ENCODE measurements at regions not wholly inside any gene's neighbourhood (a gene's known extent, or its start where the extent isn't known, plus 50 kb on each side); places are given as distances from the start of the nearest gene placed in this dataset.

DNA sequence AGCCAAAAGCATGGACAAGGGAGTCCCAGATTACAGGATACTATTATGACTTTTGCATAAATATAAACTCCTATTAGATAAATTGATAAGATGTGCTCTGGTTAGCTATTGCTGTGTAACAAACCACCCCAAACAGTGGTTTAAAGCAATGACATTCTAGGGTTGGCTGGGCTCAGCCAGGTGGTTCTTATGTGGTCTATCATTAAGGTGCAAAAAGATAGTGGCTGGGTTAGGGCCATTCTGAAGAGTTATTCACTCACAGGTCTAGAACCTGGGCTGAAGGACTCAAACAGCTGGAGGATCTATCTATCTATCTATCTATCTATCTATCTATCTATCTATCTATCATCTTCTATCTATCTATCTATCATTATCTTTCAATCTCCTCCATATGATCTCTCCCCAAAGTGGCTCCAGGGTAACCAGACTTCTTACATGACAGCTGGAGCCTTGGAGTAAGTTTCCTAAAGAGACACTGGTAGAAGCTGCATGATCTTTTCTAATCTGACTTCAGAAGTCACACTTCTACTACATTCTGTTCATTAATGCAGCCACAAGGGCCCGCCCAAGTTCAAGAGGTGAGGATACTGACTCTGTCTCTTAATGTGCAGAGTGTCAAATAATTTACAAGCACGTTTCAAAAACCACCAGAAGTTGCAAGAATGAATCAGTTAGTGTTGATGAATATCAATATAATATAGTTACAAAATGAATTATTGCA, 74.9 kb upstream of the XCR1 start:
- H3K4me3 ChIP-seq (ENCODE audit: low read length in 2 of 2): no peak overlapping the region
- Mint-ChIP-seq H3K27me3 (no peaks in the 10 kb centered on the region), H3K36me3 (no peaks in the 10 kb centered on the region), H3K4me1 (peaks cover 28 to 67% (median 39%) of the 10 kb centered on the region in 4 donors), H3K27ac (peak overlapping the region in 3 of 7 donors; percentile 13 to 80 (median 65)), H3K9me3 (peaks cover 0 to 6% (median 0%) of the 10 kb centered on the region in 8 donors), H3K4me3 (no peak overlapping the region)
- no peak for DNase-seq
- H3K9me3 ChIP-seq (ENCODE audit: control insufficient read depth in 1 of 2, low read length in 2 of 2): no peaks in the 10 kb centered on the region
- intact Hi-C loops (cut with micrococcal nuclease): no loop called here
- POLR2A ChIA-PET (ENCODE audit: partially characterized antibody): no interaction called here
- peaks cover 29% of the 10 kb centered on the region for H3K4me1 ChIP-seq (ENCODE audit: insufficient read depth, low read length)
- CTCF ChIA-PET (ENCODE audit: partially characterized antibody): interaction anchor here (0.8 to 0.9 kb wide), 2 partner anchors 273 to 276 kb away, joined by 3 read pairs; no protein-coding TSS in a partner anchor
- H3K36me3 ChIP-seq (ENCODE audit: insufficient read depth, low read length): no peaks in the 10 kb centered on the region
- no peak overlapping the region for H3K27ac ChIP-seq (ENCODE audit: low read depth, low read length)
- H3K27me3 ChIP-seq (ENCODE audit: insufficient read depth, low read length): no peaks in the 10 kb centered on the region

DNA sequence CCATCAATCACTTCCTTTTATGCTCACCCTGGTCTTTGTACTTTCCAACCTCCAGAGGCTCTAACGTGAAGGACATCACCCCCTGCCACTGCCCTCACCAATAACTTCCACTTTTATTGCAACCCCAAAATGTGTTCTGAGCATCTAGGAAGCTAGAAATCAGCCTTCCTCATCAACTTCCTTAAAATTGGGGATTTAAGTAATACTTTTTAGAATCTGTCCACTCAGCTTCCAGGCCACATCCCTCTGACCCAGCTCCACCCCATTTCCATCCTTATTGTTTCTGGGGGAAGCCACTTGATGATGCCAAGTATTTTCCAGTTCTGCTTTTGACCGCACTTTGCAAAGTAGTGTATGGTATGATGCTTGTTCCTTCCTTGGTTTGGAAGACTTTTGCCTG, 73.5 kb upstream of the XCR1 start:
- Mint-ChIP-seq H3K9me3 (peaks cover 0 to 6% (median 0%) of the 10 kb centered on the region in 8 donors), H3K27ac (no peak overlapping the region), H3K27me3 (no peaks in the 10 kb centered on the region), H3K4me1 (peaks cover 30 to 61% (median 44%) of the 10 kb centered on the region in 4 donors), H3K36me3 (no peaks in the 10 kb centered on the region), H3K4me3 (no peak overlapping the region)
- Histone ChIP-seq H3K9me3 (ENCODE audit: control insufficient read depth in 1 of 2, low read length in 2 of 2) (no peaks in the 10 kb centered on the region), H3K4me3 (ENCODE audit: low read length in 2 of 2) (no peak overlapping the region), H3K36me3 (ENCODE audit: insufficient read depth, low read length) (no peaks in the 10 kb centered on the region), H3K27me3 (ENCODE audit: insufficient read depth, low read length) (no peaks in the 10 kb centered on the region), H3K4me1 (ENCODE audit: insufficient read depth, low read length) (peaks cover 39% of the 10 kb centered on the region), H3K27ac (ENCODE audit: low read depth, low read length) (no peak overlapping the region)
- intact Hi-C loops (cut with micrococcal nuclease): no loop called here
- DNase-seq: no peak
- CTCF ChIA-PET (ENCODE audit: partially characterized antibody): interaction anchor here (0.8 kb wide), 1 partner anchor 175 kb away, joined by 3 read pairs; no protein-coding TSS in a partner anchor
- POLR2A ChIA-PET (ENCODE audit: partially characterized antibody): interaction anchor here (0.7 to 0.8 kb wide), 2 partner anchors 15 to 35 kb away, joined by 3 to 4 read pairs; no protein-coding TSS in a partner anchor

DNA sequence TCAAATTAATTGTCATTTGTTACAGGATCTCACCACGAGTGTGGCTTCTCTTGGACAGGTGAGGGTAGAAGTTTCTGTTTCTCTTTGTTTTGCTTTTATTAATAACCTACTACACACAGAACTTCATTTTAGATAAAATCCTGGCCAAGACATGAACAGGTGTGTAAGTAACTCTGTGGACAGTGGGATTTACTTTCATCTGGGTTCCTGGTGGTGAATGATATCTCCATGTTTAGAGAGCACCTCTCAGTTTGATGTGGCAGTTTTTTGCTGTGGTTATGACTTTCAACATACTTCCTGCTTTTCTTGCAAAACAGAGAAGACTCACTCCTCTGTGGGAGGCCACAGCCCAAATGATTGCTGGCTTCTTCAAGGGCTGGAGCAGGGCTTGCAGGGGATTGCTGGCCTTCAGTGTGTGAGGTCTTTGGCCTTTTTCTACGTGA, 71.1 kb upstream of the XCR1 start:
- H3K4me1 Mint-ChIP-seq: peaks cover 24 to 47% (median 38%) of the 10 kb centered on the region in 4 donors
- peak overlapping the region; percentile 35 for H3K27ac ChIP-seq (ENCODE audit: low read depth, low read length)

DNA sequence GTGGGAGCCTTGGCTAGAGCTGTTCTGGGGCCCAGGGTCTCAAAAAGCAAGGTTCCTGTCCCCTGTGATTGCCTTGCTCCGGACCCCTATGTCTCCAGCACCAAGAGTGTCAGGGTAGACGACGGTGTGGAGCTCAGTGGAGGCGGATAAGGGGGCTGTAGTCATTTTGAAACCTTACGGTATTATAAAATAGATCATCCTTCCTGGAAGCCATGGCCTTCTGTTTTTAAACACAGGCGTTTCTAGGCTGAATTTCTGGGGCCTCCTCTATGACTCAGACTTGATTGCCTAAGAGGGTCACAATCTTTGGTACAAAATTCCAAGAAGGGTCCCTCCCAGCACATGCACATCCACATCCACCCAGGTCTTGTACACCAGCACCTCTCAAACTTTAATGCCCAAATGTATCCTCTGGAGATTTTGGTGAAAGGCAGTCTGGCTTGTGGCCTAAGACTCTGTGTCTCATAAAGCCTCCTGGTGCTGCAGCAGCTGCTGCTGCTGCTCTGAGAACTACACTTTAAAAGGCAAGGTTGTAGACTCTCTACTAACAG, 70.5 kb upstream of the XCR1 start:
- H3K27ac ChIP-seq (ENCODE audit: low read depth, low read length): peak overlapping the region; percentile 35
- ChIA-PET POLR2A (ENCODE audit: partially characterized antibody) (interaction anchor here (0.9 to 1.3 kb wide), 6 partner anchors 22 to 275 kb away, joined by 3 to 5 read pairs (median 3); partner anchors contain the start of gene CCR1), CTCF (ENCODE audit: partially characterized antibody) (interaction anchor here (2.9 to 5.4 kb wide), 2 partner anchors 18 to 271 kb away, joined by 13 to 25 read pairs; no protein-coding TSS in a partner anchor)
- H3K4me1 ChIP-seq (ENCODE audit: insufficient read depth, low read length): peaks cover 36% of the 10 kb centered on the region
- Mint-ChIP-seq H3K27ac (peak overlapping the region; percentile 78 to 93 (median 90)), H3K9me3 (peaks cover 0 to 6% (median 0%) of the 10 kb centered on the region in 8 donors), H3K36me3 (no peaks in the 10 kb centered on the region), H3K4me3 (peak overlapping the region in 7 of 8 donors; percentile 51 to 83 (median 71)), H3K4me1 (peaks cover 24 to 48% (median 38%) of the 10 kb centered on the region in 4 donors), H3K27me3 (no peaks in the 10 kb centered on the region)
- no peaks in the 10 kb centered on the region for H3K36me3 ChIP-seq (ENCODE audit: insufficient read depth, low read length)
- no peaks in the 10 kb centered on the region for H3K9me3 ChIP-seq (ENCODE audit: control insufficient read depth in 1 of 2, low read length in 2 of 2)
- no peak for DNase-seq
- H3K4me3 ChIP-seq (ENCODE audit: low read length in 2 of 2): no peak overlapping the region
- intact Hi-C loops (cut with micrococcal nuclease): loop anchor here (10.0 kb wide), 1 partner anchor 187 kb away; no protein-coding TSS in a partner anchor
- no peaks in the 10 kb centered on the region for H3K27me3 ChIP-seq (ENCODE audit: insufficient read depth, low read length)

More for the DNA sequence above, 71.1 kb upstream of the XCR1 start:
- peak; percentile 41 to 58 (median 50) for DNase-seq
- H3K4me1 ChIP-seq (ENCODE audit: insufficient read depth, low read length): peaks cover 39% of the 10 kb centered on the region
- Mint-ChIP-seq H3K4me3 (peak overlapping the region in 7 of 8 donors; percentile 7 to 83 (median 71)), H3K27ac (peak overlapping the region; percentile 78 to 93 (median 90)), H3K27me3 (no peaks in the 10 kb centered on the region), H3K9me3 (peaks cover 0 to 6% (median 0%) of the 10 kb centered on the region in 8 donors), H3K36me3 (no peaks in the 10 kb centered on the region)
- H3K4me3 ChIP-seq (ENCODE audit: low read length in 2 of 2): no peak overlapping the region
- POLR2A ChIA-PET (ENCODE audit: partially characterized antibody): interaction anchor here (0.6 to 1.3 kb wide), 7 partner anchors 29 to 274 kb away, joined by 3 to 5 read pairs (median 4); no protein-coding TSS in a partner anchor
- H3K9me3 ChIP-seq (ENCODE audit: control insufficient read depth in 1 of 2, low read length in 2 of 2): no peaks in the 10 kb centered on the region
- no peaks in the 10 kb centered on the region for H3K27me3 ChIP-seq (ENCODE audit: insufficient read depth, low read length)
- H3K36me3 ChIP-seq (ENCODE audit: insufficient read depth, low read length): no peaks in the 10 kb centered on the region
- CTCF ChIA-PET (ENCODE audit: partially characterized antibody): interaction anchor here (1.0 to 5.4 kb wide), 4 partner anchors 11 to 271 kb away, joined by 3 to 25 read pairs (median 9); no protein-coding TSS in a partner anchor
- intact Hi-C loops (cut with micrococcal nuclease): loop anchor here (10.0 kb wide), 1 partner anchor 186 kb away; no protein-coding TSS in a partner anchor

DNA sequence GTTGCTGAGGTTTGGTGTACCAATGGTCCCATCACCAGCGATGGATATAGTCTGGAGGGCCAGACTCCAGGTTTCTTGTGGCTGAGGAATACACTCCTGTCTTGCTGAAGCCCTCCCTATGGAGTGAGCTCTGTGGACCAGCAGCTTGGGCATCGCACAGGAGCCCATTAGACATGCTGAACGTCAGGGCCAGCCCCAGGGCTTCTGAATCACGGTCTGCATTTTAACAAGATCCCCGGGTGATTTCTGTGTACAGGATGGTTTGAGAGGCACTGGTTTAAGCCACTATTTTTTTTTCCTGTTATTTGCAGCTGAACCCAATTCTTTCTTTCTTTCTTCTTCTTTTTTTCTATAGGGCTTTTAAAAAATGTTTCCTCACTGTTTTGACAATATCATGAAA, 69.5 kb upstream of the XCR1 start:
- no peaks in the 10 kb centered on the region for H3K36me3 ChIP-seq (ENCODE audit: insufficient read depth, low read length)
- H3K27me3 ChIP-seq (ENCODE audit: insufficient read depth, low read length): no peaks in the 10 kb centered on the region
- ChIA-PET POLR2A (ENCODE audit: partially characterized antibody) (interaction anchor here (1.2 to 1.3 kb wide), 3 partner anchors 29 to 276 kb away, joined by 3 to 5 read pairs (median 4); no protein-coding TSS in a partner anchor), CTCF (ENCODE audit: partially characterized antibody) (interaction anchor here (1.5 to 5.4 kb wide), 3 partner anchors 13 to 272 kb away, joined by 3 to 25 read pairs (median 13); no protein-coding TSS in a partner anchor)
- peak overlapping the region; percentile 33 for H3K27ac ChIP-seq (ENCODE audit: low read depth, low read length)
- no peaks in the 10 kb centered on the region for H3K9me3 Mint-ChIP-seq
- no peak overlapping the region for H3K4me3 Mint-ChIP-seq
- no peaks in the 10 kb centered on the region for H3K9me3 ChIP-seq (ENCODE audit: control insufficient read depth in 1 of 2, low read length in 2 of 2)
- peak overlapping the region; percentile 53 to 91 (median 77) for H3K27ac Mint-ChIP-seq
- no peak overlapping the region for H3K4me3 ChIP-seq (ENCODE audit: low read length in 2 of 2)
- H3K36me3 Mint-ChIP-seq: no peaks in the 10 kb centered on the region
- no peaks in the 10 kb centered on the region for H3K27me3 Mint-ChIP-seq
- no peak for DNase-seq
- peaks cover 34% of the 10 kb centered on the region for H3K4me1 ChIP-seq (ENCODE audit: insufficient read depth, low read length)
- peaks cover 23 to 43% (median 35%) of the 10 kb centered on the region in 4 donors for H3K4me1 Mint-ChIP-seq
- intact Hi-C loops (cut with micrococcal nuclease): loop anchor here (10.0 kb wide), 1 partner anchor 188 kb away; no protein-coding TSS in a partner anchor

DNA sequence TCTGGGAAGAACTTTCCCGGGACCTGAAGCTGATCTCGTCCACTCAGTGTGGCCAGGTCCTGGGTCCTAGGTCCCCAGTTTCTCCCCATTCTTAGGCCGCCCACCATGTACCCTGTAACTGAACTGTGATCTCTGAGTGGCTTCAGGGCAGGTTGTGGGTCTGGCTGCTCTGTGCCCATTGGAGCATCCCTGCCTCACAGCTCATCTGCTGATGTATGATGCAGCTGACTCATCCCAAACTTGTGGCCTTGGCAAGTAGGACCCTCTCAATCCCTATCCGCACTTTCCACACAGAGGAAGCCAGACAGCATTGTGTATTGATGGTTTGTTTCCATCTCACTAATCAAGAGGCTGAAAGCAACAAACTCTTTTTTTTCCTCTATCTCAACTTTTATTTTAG, 69.1 kb upstream of the XCR1 start:
- no peak overlapping the region for H3K27ac ChIP-seq (ENCODE audit: low read depth, low read length)
- no peaks in the 10 kb centered on the region for H3K27me3 Mint-ChIP-seq
- H3K4me1 ChIP-seq (ENCODE audit: insufficient read depth, low read length): peaks cover 34% of the 10 kb centered on the region
- peak overlapping the region in 6 of 7 donors; percentile 13 to 83 (median 24) for H3K27ac Mint-ChIP-seq
- ChIA-PET CTCF (ENCODE audit: partially characterized antibody) (interaction anchor here (1.5 to 5.4 kb wide), 3 partner anchors 13 to 273 kb away, joined by 3 to 25 read pairs (median 13); no protein-coding TSS in a partner anchor), POLR2A (ENCODE audit: partially characterized antibody) (no interaction called here)
- H3K36me3 Mint-ChIP-seq: no peaks in the 10 kb centered on the region
- H3K9me3 ChIP-seq (ENCODE audit: control insufficient read depth in 1 of 2, low read length in 2 of 2): no peaks in the 10 kb centered on the region
- no peaks in the 10 kb centered on the region for H3K36me3 ChIP-seq (ENCODE audit: insufficient read depth, low read length)
- intact Hi-C loops (cut with micrococcal nuclease): loop anchor here (10.0 kb wide), 1 partner anchor 188 kb away; no protein-coding TSS in a partner anchor
- no peak for DNase-seq
- no peaks in the 10 kb centered on the region for H3K9me3 Mint-ChIP-seq
- H3K27me3 ChIP-seq (ENCODE audit: insufficient read depth, low read length): no peaks in the 10 kb centered on the region
- H3K4me3 ChIP-seq (ENCODE audit: low read length in 2 of 2): no peak overlapping the region
- H3K4me3 Mint-ChIP-seq: no peak overlapping the region
- H3K4me1 Mint-ChIP-seq: peaks cover 23 to 43% (median 35%) of the 10 kb centered on the region in 4 donors
